ENCODE measurements at regions not wholly inside any gene's neighbourhood (a gene's known extent, or its start where the extent isn't known, plus 50 kb on each side); places are given as distances from the start of the nearest gene placed in this dataset.

DNA sequence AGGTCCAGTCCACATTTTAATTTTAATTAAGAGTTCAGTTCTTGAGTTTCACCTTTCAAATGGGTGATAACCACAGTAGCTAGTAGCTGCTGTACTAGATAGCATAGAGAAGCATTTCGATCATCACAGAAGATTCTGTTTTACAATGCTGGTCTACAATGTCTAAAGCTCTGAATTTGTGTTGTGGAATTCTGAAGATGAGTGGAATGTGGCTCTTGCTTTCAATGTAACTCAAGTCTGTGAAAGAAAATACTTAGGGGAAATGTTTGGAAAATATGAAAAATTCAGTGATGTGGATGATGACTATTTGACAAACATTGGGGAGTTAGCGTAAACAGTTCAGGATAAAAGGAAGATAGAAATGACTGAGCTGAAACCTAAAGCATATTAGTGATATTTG lies 139.4 kb downstream of the GNAT3 start:
- TF ChIP-seq, protein P1, sequence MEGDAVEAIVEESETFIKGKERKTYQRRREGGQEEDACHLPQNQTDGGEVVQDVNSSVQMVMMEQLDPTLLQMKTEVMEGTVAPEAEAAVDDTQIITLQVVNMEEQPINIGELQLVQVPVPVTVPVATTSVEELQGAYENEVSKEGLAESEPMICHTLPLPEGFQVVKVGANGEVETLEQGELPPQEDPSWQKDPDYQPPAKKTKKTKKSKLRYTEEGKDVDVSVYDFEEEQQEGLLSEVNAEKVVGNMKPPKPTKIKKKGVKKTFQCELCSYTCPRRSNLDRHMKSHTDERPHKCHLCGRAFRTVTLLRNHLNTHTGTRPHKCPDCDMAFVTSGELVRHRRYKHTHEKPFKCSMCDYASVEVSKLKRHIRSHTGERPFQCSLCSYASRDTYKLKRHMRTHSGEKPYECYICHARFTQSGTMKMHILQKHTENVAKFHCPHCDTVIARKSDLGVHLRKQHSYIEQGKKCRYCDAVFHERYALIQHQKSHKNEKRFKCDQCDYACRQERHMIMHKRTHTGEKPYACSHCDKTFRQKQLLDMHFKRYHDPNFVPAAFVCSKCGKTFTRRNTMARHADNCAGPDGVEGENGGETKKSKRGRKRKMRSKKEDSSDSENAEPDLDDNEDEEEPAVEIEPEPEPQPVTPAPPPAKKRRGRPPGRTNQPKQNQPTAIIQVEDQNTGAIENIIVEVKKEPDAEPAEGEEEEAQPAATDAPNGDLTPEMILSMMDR (IDR thresholded peaks at IDR 0.05) = no peak
- no peak for TF ChIP-seq POLR2A (IDR thresholded peaks at IDR 0.05)
